GM18498 (cell line): ENCODE measurements at regions not wholly inside any gene's neighbourhood (a gene's known extent, or its start where the extent isn't known, plus 50 kb on each side); places are given as distances from the start of the nearest gene placed in this dataset.
"Not testable (repeated sequence)": the region's sequence is repeated elsewhere in the genome, so short reads cannot be mapped to it uniquely, and the experiment has no call there.

Experiments used
- ATAC-seq: cut with Tn5 transposase; IDR thresholded peaks from one replicate; pipeline ENCODE4 v1.9.1; 2021; ENCODE audit warnings: mild to moderate bottlenecking, moderate library complexity; ENCODE audit not compliant: unreplicated experiment

DNA sequence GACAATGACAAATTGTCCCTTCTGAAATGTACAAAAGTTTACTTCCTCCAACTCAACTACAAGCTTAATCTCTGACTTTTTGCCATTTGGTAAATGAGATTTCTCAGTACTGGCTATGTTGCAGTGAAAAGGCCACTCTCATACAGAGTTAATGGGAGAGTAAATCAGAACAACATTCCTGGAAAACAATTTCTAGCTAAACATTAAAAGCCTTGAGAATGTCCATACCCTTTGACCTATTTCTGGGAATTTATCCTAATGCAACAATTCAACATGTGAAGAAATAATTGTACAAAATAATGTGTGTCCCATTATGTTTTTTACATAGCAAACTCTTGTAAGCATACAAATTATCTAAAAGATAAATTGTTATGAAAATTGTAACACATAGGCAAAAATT is 56.3 kb upstream of the SPEF2 start:
- no peak for ATAC-seq

DNA sequence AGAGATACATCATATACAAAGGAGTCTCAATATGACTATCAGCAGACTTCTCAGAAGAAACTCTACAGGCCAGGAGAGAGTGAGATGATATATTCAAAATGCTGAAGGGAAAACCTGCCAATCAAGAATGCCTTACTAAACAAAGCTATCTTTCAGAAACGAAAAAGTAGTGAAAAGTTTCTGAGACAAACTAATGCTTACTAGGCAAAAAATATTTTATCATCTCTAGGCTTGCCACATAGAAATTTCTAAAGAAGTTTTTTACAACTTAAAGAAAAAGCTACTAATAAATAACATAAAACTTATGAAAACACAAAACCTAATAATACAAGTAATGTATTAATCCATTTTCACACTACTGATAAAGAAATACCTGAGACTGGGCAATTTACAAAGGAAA is 59.9 kb upstream of the SPEF2 start:
- no peak for ATAC-seq

DNA sequence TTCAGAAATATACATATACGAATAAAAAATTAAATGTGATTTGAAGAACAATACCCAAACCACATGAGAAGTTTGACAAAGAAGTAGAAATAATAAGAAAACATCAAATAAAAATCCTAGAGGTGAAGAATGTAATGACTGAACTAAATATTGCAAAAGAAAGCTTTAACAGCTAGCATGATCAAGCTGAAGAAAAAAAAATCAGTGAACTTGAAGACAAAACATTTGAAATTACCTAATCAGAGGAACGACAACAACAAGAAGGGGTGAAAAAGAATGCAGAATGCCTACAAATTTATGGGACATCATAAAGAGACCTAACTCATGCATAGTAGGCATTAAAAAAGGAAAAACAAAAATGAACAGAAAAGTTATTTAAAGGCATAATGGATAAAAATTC is 60.5 kb upstream of the SPEF2 start:
- no peak for ATAC-seq

DNA sequence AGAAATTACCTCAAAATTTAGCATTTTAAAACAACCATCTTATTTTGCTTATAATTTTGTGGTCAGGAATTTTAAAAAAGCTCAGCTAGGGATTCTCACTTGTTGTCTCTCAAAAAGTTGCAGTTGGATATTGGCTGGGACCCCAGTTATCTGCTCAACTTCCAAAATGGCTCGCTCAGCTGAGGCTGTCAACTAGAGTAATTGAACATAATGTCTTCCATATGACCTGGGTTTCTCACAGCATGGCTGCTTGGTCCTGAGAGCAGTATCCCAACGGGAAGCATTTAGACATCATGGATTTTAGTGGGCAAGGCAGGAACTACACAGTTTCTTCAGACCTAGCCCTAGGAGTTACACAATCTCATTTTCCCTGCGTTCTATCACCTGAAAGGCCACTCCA is 63.6 kb upstream of the SPEF2 start:
- no peak for ATAC-seq

DNA sequence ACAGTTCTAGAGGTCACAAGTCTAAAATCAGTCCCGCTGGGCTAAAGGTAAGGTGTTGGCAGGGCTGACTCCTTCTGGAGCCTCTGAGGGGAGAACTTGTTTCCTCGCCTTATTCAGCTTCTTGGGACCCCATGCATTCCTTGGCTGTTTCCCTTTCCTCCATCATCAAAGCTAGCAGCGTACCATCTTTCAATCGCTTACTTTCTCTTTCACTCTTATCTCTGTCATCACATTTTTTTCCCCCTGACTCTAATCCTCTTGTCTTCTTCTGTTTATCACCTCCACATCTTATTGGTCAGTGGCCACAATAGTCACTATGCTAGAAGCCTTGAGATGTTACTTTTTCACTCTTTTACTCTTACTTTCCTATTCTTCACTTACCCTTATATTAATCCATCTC is 72.5 kb upstream of the SPEF2 start:
- ATAC-seq = no peak

DNA sequence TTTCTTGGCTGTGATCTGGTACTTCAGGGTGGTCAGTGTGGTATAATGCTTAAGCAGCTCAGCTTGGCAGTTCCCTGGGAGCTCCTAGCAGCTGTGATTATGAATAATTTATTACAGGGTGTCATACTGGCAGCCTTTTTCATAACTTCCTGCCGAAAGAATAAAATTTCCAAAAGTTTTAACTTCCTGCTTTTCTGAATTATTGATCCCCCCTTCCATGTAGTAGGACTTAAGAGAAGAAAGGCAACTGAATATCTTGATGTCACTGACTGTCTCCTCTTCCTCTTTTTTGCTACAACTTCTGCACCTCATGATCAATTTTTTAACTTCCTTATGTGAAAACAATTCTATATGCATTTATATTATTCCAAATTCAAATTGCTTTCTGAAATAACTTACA is 74.3 kb upstream of the SPEF2 start:
- ATAC-seq = no peak

DNA sequence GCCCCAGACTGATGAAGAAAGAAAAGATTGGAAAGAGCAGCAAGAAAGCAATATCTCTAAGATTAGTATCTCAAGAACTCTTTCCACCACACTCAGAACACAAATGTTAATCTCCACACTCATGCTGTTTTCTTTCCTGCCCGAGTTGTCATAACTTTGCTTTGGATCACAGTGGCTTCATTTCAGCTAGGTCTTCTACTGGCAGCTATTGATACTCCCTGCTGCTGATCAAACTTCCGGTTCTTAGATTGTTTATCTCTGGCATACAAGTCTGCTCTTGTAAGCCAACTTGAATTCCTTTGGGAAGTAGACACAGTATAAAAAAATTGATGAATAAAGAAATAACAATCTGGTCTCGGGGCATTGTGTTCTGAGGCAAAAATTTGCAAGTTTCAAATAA is 77.7 kb upstream of the SPEF2 start:
- no peak for ATAC-seq

DNA sequence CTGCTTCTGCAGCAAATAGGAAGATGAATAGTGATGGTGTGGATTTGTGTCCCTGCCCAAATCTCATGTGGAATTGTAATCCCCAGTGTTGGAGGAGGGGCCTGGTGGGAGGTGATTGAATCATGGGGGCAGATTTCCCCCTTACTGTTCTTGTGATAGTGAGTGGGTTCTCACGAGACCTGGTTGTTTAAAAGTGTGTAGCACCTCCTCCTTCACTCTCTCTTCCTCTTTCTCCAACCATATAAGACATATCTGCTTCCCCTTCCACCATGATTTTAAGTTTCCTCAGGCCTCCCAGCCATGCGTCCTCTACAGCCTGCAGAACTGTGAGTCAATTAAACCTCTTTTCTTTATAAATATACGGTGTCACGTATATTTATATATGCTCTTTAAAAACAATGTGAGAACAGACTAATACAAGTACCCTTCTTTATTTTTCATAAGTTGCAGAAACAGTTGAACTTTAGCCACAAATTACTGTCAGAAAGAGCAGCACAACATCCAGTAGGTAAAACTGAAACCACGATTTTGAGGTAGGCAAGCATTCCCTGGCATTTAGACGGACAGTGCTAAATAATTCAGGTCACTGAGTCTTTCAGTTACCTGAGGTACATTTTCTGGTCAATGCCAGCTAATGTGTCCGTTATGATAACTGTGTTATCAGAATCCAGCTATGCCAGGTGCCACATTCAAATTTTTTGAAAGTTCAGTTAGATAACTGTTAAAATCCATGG is 79.3 kb upstream of the SPEF2 start:
- no peak for ATAC-seq

DNA sequence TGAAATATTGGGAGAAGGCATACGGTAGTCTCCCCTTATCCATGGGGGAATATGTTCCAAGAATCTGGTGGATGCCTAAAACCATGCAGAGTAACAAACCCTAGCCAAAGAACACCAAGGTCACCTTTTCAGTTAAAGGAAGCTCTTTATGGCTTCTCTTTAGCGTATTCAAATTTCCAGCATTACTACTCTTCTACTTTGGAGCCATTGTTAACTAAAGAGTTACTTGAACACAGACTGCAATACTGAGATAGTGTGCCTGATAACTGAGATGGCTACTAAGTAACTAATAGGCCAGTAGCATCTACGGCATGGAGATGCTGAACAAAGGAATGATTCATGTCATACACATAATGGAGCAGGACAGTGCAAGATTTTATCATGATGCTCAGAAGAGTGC is 84.5 kb upstream of the SPEF2 start:
- ATAC-seq = no peak

DNA sequence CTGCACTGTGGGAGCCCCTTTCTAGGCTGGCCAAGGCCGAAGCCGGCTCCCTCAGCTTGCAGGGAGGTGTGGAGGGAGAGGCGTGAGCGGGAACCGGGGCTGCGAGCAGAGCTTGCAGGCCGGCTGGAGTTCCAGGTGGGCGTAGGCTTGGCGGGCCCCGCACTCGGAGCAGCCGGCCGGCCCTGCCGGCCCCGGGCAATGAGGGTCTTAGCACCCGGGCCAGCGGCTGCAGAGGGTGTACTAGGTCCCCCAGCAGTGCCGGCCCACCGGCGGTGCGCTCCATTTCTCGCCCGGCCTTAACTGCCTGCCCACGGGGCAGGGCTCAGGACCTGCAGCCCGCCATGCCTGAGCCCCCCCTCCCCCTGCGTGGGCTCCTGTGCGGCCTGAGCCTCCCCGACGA is 86.1 kb upstream of the SPEF2 start:
- not testable (repeated sequence) for ATAC-seq

DNA sequence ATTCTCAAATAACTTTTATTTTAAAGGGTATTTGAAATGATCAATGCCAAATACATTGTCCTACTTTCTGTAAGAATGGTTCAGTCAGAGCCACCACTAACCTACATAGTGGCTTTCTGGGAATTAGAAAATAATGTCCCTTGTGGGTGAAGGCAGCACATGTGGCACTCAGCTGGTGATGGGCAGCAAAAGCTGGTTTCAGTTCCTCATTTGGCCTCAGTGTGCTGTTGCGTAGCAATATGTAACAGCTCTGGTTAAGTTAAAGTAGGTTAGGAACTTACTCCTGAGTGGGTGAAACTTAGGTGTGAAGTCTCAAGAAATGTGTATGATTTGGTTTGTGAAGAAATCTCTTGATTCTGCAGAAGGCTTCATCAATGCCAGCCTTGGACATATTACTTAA is 99.6 kb upstream of the SPEF2 start:
- peak; percentile 100 for ATAC-seq

DNA sequence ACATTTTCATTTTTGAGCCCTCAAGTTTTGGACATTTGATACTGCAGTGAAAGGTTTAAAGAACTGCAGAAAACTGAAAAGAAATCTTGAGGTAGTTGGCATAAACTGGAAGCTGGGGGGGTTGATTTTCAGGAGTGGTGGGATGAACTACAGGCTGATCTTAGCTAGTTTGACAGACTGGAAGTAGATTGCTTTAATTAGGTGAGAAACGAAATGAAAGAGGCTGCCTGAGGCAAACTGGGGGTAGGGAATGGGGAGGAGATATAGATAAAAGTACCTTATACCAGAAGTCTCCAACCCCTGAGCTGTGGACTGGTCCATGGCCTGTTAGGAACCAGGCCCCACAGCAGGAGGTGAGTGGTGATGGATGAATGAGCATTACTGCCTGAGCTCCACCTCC is 101.4 kb upstream of the SPEF2 start:
- ATAC-seq = no peak

DNA sequence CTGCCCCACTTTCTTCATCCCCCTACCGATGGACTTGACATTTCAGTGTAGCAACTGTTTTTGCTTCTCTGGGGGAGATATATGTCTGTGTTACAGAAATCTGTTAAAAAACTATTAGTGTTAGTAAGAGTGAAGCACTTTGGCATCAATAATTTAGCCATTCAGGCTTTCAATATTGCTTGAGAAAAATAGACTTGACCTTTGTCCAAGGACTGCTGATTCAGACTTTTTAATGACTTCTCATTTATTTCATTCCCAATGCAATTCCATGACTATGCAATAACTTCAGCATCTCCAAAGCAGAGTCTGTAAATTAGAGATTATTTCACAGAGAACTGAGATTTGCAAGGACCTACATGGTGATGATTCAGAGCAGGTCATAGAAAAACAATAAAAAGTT is 104.1 kb upstream of the SPEF2 start:
- ATAC-seq = no peak

DNA sequence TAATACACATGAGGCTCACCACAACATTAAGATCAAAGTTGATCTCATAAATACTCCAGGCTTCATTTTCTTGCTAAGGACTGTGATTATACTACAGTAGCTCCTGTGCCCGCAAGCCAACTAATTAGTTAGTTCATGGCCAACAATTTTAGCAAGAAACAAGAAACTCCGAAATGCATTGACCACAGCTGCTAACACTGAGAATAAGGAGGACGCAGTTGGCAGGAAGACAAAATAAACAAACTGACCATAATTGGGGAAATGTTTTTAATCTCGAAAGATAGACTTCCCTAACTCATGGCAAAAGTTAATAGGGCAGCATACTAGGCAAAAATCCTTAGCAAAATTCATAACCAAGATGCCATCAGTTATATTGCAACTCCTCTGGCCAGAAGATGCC is 115.5 kb upstream of the SPEF2 start:
- no peak for ATAC-seq

DNA sequence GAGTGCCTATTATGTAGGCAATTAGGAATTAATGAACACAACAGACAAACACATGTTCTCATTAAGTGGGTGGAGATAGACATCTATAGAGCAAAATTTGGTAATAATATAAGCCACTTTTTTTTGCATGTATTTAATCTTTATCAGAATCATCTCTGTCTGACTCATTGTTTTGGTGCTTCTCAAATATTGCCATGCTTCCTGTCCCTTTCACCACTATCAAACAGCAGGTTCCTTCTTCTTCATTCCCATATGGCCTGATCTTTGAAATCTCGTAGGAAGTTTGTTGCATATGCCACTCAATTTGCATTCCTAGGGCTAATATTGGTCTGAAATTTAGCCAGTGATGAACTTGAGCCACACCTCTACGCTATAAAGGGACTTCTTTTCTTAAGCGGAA is 128.9 kb upstream of the SPEF2 start:
- ATAC-seq = no peak

DNA sequence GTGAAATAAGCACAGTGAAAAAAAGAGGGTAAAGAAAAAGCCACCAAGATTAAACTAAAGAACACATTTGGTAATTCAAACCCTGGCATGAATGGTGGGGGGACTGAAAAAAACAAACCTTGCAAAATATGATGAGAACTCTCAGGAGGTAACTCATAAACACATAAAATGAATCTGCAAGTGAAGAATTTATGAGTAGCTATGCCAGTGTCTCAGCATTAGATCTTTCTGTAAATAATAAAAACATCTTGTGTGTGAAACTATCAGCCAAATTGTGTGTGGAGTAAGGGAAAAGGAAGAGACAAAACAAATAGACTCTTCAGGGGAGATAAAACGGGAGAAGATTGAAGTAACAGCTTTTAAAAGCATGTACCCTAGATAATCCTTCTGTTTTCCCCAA is 129.6 kb upstream of the SPEF2 start:
- ATAC-seq = no peak

DNA sequence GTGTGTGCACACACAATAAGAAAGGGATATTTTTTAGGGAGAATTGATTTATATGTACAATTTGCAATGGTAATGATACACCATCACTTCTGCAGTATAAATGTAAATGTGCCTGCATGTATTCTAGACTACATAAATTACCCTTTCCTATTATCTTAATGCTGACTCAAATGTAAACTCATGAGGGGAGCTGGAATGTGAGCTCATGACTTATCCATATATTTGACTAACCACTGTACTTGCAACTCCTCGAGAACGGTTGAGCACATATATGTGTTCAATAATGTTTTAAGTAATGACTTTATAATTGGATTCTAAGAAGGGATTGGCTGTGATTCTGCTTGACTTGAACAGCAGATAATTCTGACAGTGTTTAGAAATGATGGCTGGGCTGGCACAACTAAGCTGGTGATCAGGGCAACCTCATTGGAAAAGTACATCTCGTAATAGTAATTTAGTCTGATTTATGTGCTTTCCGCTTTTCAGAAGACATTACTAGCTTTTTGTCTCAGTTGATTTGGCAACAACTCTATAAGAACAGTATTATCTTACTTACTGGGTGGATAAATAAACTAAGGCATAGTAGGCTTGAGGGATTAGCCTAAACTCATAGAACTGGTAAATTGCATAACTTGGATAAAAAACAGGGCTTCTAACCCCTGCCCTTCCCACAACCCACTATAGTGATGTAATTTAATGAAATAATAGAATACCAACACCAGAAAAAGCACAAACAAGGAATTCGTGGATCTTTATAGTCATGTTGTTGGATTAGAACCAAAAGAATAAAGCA is 130.2 kb upstream of the SPEF2 start:
- ATAC-seq = no peak

DNA sequence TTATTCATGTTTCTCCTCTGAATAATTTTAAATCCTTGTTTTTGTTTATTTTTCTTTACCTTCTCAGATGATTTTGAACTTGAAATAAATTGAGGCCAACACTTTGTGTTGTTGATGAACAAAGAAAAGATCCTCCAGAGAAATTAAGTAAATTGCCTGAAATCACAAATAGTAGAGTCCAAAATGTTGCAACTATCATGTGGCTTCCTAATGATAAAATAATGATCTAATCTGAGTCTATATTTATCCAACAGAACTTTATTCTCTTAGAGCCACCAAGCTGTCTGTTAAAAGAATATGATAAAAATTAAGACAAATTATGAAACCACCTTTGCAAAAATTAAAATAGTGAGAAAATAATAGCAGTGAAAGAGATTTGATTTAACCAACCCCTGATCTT is 132.2 kb upstream of the SPEF2 start:
- ATAC-seq = no peak

DNA sequence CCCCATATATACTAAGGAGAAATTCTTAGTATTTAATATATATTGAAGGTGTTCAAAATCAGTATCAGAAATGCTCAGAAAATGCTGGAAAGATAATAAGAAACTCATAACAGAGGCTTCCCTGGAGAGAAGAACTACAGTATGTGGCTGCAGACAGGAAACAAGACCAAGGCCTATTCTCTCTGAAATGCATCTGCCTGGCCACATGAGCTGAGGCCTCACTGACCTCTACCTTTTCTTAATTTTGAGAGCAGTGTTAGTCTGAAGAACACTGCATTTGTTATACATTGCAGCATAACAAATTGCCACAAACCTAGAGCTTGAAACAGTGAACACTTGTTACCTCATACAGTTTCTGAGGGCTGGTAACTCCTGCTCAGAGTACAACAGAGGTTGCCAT is 133.4 kb upstream of the SPEF2 start:
- no peak for ATAC-seq

DNA sequence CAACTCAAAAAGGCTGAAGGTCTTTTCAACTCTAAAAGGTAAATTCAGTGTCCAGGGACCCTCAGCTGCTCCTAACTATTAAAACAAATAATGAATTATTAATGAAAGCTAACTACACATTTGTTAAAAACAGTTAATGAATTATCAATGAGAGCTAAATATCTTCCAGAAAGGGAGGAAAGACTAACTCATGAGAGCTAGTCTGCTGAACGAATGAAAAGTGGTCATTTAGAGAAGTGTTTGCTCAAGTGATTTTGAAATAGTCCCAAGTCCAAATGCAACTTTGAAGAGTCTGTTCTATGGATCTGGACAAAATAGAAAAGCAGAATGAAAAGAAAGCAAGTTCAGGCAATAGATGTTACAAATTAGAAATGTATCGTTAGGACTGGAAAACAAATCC is 133.9 kb upstream of the SPEF2 start:
- ATAC-seq = no peak

DNA sequence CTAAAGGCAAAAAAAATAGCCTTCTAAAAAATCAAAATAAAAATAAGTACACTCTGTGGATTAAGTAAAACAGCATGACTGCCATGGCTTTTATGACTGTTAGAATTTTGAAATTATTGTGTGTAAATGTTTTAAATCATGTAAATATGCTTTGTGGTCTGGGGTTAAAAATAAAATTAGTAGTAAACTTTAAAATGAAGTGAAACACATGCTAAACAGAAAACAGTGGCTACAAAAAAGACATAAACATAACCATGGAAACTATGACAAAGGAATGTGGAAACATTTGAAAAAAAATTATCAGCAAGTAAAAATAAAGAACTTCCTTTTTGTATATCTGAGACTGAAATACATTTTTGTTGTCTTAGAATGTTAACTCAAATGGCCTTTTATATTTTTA is 134.5 kb upstream of the SPEF2 start:
- ATAC-seq = no peak

DNA sequence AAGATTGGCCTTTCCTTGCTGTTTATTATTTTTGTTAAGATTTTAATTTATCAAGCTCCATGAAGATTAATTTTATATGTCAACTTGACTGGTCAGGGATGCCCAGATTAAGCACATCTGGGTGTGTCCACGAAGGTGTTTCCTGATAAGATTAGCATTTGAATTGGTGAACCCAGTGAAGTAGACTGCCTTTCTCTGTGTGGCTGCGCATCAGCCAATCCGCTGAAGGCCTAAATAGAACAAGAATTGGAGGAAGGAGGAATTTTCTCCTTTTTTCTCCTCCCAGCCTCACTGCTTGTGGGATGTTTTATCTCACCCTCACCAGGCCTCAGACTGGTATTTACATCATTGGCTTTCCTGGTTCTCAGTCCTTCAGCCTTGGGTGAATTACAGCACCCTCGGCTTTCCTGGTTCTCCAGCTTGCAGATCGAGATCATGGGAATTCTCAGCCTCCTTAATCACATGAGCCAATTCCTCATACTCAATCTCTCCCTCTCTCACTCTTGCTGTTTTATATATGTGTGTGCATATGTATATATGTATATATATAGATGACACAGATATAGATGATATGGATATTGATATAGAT is 135.4 kb upstream of the SPEF2 start:
- ATAC-seq = no peak
